ENCODE measurements at regions not wholly inside any gene's neighbourhood (a gene's known extent, or its start where the extent isn't known, plus 50 kb on each side); places are given as distances from the start of the nearest gene placed in this dataset.

- TF ChIP-seq, protein P1, sequence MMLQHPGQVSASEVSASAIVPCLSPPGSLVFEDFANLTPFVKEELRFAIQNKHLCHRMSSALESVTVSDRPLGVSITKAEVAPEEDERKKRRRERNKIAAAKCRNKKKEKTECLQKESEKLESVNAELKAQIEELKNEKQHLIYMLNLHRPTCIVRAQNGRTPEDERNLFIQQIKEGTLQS (IDR thresholded peaks at IDR 0.05; ENCODE audit: insufficient read depth, low read depth, low read length): no peak
- TF ChIP-seq MAFK (IDR thresholded peaks at IDR 0.05; ENCODE audit: low read depth, low read length) (no peak), USF2 (IDR thresholded peaks at IDR 0.05; ENCODE audit: low read length) (no peak)
Observed at GRCh38 chr6:12601881-12602280, 114.7 kb upstream of the PHACTR1 start (continued).

All from H1 (cell line).